ENCODE measurements at regions not wholly inside any gene's neighbourhood (a gene's known extent, or its start where the extent isn't known, plus 50 kb on each side); places are given as distances from the start of the nearest gene placed in this dataset.
"Not testable (repeated sequence)": the region's sequence is repeated elsewhere in the genome, so short reads cannot be mapped to it uniquely, and the experiment has no call there.

DNA sequence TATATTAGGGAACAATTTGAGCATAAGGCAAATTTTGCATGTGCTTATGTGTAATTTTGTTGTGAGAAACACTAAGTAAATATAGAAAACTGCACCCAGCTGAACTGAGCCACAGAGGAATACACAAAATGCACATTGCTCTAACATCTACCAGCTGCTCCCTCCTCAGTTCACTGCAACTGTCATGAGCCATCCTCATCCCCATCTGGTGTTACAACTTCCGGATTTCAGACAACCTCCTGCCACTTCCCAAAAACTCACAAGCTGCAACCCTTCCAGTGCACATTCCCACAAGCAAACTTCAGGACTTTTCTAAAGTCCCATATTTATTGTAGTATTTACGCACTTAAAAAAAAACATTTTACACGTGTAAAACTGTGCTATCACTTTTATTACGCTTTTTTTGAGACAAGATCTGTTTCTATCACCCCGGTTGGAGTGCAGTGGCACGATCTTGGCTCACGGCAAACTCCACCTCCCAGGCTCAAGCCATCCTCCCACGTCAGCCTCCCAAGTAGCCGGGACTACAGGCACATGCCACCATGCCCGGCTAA lies 169.1 kb upstream of the TBX3 start:
- no peak overlapping the region for H3K27ac ChIP-seq (ENCODE audit: low read depth, low read length)
- WGBS, 3 donors = 71 to 78% (median 72%) methylated on average over 10 of the region's 10 CpGs

DNA sequence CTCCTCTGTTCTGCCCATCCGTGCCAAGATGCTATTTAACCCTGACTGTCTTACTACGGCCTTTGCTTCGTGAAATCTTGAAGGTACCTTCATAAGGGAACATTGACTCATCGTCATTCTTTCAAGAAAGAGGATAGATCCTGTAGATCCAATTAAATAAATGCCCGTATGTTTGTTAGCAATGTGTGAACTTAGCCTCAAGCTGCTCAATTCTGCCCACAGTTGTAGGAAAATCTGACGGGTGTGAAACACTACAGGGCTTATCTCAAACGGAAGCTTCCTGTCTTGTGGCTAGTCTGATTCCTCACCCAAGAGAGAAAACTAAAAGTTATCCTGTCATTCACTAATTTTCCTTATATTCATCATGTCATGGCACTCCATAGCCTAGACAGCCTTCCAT lies 168.0 kb upstream of the TBX3 start:
- H3K27ac ChIP-seq (ENCODE audit: low read depth, low read length) = no peak overlapping the region
- WGBS, 3 donors = 68 to 74% (median 68%) methylated on average over 7 of the region's 7 CpGs

DNA sequence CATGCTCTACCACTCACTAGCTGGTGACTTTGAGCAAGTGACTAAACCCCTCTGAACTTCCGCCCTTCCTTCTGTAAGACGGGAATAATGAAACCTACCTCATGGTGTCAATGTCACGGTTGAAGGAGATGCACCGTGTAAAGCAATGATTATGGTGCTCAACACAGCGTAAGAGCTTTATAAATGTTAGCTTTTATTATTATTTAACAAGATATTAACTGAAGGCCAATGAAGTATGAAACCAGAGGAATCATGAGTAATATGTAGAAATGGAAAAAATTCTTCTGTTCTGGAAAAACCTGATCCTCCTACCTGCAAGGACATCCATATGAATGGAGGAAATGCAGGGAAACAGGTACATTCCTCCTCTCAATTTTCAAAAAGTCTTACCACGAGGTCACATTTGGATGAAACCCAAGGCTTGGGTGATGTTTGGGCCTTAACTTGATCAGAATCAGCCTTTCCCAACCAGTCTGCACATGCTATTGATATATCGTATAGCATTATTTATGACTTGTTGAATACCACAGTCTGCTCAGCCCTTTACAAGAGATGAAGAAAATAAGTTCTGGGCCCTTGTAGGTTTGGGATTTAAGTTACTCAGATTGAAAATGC lies 166.8 kb upstream of the TBX3 start:
- 82 to 91% (median 89%) methylated on average over 7 of the region's 7 CpGs for WGBS, 3 donors
- H3K27ac ChIP-seq (ENCODE audit: low read depth, low read length) = no peak overlapping the region

DNA sequence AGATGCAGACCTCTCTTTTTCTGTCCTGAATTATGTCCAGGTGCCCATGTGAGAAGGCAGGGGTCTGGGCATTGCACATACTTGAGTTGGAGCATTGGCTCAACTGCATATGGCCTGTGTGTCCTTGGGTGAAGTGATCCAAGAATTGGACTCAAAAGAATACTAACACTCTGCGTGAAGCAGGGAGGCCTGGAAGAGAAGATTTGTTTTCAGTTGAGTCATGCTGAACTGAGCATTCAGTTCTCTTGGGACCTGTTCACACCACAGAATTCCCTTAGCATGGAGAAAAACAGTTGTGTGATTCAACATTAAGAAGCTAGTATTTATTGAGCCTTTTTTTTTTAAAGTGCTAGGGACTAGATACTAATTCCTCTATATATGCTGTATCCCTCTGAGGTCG lies 164.7 kb upstream of the TBX3 start:
- 61 to 70% (median 70%) methylated on average over 2 of the region's 2 CpGs for WGBS, 3 donors
- H3K27ac ChIP-seq (ENCODE audit: low read depth, low read length) = no peak overlapping the region

DNA sequence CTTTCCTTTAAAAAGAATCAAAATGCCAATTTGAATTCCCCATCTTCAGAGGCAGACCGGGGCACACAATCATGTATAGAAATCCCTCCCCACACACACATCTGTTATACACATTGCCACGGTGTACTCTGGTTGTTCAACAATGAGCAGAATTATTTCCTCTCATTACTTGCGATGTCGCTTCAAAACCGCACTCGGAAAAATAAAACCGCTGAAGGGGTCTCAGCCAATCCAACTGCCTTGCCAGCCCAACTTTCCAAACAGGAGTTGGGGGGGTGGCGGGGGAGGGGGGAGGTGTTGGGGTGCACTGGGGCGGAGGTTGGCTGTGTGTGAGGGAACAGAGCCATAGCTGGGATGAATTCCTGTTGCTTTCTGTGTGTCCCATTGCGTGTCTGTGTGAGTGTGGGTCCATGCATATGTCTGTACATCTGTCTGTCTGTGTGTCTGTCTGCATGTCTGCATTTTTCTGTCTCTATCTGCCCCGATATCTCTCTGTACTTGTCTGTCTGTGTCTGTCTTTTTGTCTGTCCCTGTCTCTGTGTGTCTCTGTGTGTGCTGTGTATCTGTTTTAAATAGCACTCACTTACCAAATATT lies 163.6 kb upstream of the TBX3 start:
- H3K27ac ChIP-seq (ENCODE audit: low read depth, low read length) = no peak overlapping the region
- WGBS, 3 donors = 75 to 77% (median 76%) methylated on average over 11 of the region's 11 CpGs

DNA sequence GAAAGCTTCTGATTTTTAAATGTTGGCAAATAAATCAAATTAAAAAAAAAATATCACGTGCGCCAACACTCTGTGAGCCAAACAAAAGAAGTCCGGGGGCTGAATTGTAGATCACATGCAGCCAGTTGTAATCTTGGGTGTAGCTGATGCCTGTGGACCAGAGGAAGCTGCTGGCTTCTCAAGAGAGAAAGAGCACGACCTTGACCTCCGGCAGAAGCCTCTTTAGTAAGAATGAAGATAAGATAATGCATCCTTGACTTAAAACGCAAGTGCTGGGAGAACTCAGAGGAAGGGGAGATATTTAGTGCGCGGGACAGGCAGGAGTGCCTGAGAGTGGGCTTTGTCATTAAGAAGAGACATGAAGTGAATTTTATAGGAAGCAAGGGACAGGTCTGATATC lies 162.8 kb upstream of the TBX3 start:
- WGBS, 3 donors = 56 to 62% (median 60%) methylated on average over 8 of the region's 8 CpGs

DNA sequence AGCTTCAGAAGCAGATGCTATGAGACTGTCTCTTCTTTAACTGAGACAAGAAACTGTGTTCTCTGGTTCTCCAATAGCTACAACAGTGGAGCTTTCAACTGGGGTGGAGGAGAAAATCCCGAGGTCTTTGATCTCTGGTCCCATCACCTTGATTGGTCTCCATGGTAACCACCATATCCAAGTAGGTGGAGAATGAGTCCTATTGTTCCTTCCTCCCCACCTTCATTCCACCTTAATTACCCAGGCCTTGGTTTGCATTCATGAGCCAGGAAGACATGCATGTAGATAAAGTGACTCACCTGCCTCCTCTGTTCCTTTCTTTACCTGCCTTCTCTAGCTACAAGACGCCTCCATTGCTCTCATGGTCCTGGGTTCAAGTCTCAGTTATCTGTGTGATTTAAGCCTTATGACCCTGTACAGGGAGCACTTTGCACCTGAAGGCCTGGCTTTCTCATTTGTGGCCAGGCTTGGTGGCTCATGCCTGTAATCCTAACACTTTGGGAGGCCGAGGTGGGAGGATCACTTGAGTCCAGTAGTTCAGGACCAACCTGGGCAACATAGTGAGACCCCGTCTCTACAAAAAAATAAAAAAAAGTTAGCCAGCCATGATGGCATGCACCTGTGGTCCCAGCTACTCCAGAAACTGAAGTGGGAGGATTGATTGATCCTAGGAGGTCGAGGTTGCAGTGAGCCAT lies 157.7 kb upstream of the TBX3 start:
- WGBS, 3 donors = 55 to 66% (median 65%) methylated on average over 5 of the region's 5 CpGs
- H3K27ac ChIP-seq (ENCODE audit: low read depth, low read length) = no peak overlapping the region

More for the DNA sequence above, 162.8 kb upstream of the TBX3 start:
- no peak overlapping the region for H3K27ac ChIP-seq (ENCODE audit: low read depth, low read length)

DNA sequence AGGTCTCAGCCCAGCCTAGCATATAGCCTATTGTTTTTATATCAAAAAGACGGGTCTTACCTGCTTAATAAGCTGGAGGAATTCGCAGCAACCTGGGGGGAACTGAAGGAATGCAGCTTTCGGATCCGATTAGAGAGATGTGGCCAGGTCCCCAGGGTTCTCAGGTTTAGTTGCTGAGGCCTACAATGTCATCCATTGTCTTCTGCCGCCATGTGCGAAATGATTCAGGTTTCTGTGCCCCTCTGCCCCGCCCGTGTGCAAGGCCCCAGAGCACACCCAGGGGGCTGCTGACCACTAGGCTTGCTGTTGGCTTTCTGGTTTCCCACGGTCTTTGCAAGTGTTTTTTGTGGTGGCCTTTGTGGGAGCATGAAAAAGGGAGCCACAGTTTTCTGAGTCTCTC lies 154.5 kb upstream of the TBX3 start:
- 73 to 89% (median 88%) methylated on average over 9 of the region's 9 CpGs for WGBS, 3 donors
- no peak overlapping the region for H3K27ac ChIP-seq (ENCODE audit: low read depth, low read length)

DNA sequence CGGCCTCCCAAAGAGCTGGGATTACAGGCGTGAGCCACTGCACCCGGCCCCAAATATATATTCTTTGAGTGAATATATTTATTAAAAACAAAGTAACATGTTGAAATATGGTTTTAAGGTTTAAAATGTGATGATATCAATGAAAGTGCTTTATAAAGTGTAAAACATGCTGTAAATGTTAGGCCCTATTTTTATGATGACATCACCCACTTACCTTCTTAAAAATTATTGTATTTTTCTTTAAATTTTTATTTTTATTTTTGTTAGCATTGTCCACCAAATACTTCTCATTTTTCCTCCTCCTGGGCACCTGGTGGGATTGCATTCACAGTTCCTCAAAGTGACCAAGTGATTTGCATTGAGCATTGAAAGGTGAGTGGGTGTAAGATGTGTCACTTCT lies 152.6 kb upstream of the TBX3 start:
- 86 to 97% (median 97%) methylated on average over 3 of the region's 3 CpGs for WGBS, 3 donors
- H3K27ac ChIP-seq (ENCODE audit: low read depth, low read length) = no peak overlapping the region

DNA sequence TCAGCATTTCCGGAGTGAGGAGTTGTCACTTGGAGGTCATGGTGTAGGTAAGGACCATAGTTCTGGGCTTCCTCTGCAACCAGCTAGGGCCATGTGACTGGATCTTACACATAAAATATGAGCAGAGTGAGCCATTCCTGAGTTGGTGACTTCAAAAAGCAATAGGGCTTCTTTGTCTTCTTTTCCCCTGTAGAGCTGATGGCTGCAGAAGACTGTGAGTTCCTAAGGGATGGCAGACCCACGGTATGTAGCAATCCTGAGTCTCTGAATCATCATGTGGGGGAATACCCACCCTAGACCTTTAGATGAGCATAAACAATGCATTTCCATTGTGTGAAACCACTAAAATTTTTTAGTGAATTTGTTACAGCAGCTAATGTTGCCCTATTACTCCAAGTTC lies 151.1 kb upstream of the TBX3 start:
- 51 to 71% (median 56%) methylated on average over 2 of the region's 2 CpGs for WGBS, 3 donors
- H3K27ac ChIP-seq (ENCODE audit: low read depth, low read length) = no peak overlapping the region

DNA sequence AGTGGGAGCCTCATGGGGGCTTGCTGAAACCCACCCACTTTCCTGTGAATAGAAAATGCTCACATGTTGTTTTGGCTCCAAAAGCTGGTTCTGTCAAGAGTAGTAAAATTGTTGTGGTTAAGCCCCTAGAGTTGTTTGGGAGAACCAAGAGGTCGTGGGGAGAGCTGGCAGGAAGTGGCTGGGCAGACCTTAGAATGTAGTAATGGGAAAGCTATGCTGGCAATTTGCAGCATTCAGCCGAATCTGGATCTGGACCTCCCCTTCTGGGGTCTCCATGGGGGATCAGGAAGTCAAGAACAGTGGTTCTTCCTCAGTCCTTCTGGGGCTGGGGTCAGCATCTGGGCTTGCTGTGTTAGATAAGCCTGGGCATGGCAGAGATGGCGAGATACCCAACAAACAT lies 150.6 kb upstream of the TBX3 start:
- no peak overlapping the region for H3K27ac ChIP-seq (ENCODE audit: low read depth, low read length)
- WGBS, 3 donors = 37 to 48% (median 47%) methylated on average over 3 of the region's 3 CpGs

DNA sequence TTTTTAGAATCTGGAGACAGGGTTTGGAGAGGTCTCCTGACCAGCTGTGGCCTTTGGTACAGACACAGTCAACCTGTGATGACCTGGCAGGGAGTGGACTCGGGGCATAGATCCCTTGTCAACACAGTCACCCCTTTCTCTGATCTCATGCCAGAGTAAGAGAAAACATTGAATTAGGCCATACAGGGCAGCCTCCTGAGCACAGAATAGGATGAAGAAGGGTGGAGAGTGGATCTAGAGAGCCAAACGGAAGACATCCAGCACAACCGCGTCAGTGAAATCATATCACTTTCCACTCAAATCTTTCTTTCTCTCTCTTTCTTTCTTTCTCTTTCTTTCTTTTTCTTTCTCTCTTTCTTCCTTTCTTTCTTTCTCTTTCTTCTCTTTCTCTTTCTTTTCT lies 145.9 kb upstream of the TBX3 start:
- no peak overlapping the region for H3K27ac ChIP-seq (ENCODE audit: low read depth, low read length)
- 86 to 94% (median 90%) methylated on average over 4 of the region's 4 CpGs for WGBS, 3 donors

DNA sequence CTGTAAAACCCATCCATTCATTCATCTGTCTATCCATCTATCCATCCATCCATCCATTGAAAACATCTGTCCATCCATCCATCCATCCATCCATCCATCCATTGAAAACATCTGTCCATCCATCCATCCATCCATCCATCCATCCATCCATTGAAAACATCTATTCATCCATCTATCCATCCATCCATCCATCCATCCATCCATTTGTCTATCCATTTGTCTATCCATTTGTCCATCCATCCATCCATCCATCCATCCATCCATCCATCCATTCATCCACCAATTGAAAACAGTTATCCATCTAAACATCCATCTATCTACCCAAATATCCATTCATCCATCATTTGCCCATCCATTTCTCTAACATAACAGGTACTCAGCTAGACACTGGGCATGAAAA lies 145.3 kb upstream of the TBX3 start:
- not testable (repeated sequence) for H3K27ac ChIP-seq (ENCODE audit: low read depth, low read length)

DNA sequence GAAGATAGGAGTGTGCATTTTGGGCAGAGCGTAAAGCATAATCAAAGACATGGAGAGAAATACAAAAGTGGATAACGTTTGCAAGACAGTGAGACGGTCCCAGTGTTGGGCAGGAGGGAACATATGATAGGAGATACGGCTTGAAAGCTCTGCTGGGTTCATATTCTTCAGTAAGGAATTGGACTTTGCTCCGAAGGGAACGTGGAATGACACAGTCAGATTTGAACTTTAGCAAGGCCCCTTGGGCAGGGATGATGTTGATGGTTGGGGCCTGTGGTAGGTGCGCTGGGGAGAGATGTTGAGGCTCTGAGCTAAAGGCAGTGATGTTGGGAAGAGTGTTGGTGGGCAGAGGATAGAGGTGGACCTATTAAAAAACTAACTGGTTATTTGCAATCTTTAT lies 143.5 kb upstream of the TBX3 start:
- WGBS, 3 donors = 72 to 94% (median 94%) methylated on average over 7 of the region's 7 CpGs
- no peak overlapping the region for H3K27ac ChIP-seq (ENCODE audit: low read depth, low read length)

DNA sequence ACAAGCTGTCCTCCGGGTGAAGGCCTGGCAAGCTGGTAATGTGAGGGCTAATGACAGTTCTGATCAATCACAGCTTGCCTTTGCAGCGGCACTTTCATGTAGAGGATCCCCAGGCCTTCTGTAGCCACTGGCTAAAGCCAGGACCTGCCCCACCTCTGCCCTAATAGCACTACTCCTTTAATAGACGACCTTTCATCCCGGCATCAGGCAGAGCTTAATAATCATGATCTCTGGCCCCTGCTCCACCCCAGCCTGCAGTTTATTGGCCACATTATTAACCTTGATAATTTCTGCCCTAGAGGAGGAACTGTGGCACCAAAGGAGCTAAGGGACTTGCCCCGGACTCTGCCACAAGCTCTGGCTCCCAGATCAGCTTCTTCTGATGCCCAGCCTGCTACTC lies 142.3 kb upstream of the TBX3 start:
- 42 to 71% (median 66%) methylated on average over 5 of the region's 5 CpGs for WGBS, 3 donors

DNA sequence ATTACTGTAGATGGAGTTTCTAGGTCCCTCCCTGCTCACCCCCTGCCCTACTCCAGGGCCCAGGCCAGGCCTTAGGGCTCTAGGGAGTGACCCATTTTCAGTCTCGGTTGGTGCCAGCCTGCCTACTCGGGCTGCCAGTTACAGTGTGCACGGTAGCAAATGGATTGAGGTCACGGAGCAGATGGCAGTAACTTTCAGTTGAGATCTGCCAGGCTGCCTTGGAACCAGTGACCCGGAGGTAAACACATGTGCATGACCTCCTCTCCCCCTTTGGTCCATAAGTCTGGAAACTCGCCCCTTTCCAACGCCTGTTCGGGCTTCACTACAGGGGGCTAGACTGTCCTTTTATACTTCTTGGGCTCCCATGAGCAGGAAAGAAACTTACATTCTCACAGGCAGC lies 139.7 kb upstream of the TBX3 start:
- H3K27ac ChIP-seq (ENCODE audit: low read depth, low read length) = no peak overlapping the region
- WGBS, 3 donors = 76 to 87% (median 79%) methylated on average over 8 of the region's 8 CpGs

More for the DNA sequence above, 142.3 kb upstream of the TBX3 start:
- no peak overlapping the region for H3K27ac ChIP-seq (ENCODE audit: low read depth, low read length)

DNA sequence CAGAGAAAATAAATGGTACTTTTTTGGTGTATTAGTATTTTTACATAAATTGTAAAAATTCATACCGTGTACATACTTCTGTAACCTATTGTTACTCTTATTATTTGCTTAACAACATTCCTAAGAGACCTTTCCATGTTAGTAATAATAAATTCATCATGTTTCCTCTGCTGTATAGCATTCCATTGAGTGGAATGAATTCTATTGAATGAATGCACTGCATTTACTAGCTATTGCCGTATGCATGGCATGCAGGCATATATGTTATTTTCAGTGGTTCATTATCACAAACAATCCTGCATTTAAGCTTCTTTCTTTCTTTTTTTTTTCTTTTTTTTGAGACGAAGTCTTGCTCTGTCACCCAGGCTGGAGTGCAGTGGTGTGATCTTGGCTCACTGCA lies 137.6 kb upstream of the TBX3 start:
- 65 to 88% (median 88%) methylated on average over 3 of the region's 3 CpGs for WGBS, 3 donors
- H3K27ac ChIP-seq (ENCODE audit: low read depth, low read length) = no peak overlapping the region

DNA sequence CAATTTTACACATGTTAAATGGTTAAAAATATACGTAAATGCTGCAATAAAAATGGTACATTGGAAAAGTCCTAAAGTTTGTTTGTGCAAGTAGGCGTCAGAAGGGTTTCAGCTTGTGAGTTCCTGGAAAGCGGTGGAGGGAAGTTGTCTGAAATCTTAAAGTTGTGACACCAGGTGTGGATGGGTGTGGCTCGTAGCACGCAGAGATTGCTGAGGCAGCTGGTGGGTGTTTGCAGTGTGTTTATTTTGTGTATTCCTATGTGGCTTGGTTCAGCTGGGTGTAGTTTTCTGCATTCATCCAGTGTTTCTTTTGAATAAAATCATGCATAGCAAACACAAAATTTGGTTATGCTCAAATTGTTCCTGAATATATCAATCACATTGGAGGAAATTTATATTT lies 136.8 kb upstream of the TBX3 start:
- WGBS, 3 donors = 53 to 78% (median 68%) methylated on average over 5 of the region's 5 CpGs
- no peak overlapping the region for H3K27ac ChIP-seq (ENCODE audit: low read depth, low read length)

DNA sequence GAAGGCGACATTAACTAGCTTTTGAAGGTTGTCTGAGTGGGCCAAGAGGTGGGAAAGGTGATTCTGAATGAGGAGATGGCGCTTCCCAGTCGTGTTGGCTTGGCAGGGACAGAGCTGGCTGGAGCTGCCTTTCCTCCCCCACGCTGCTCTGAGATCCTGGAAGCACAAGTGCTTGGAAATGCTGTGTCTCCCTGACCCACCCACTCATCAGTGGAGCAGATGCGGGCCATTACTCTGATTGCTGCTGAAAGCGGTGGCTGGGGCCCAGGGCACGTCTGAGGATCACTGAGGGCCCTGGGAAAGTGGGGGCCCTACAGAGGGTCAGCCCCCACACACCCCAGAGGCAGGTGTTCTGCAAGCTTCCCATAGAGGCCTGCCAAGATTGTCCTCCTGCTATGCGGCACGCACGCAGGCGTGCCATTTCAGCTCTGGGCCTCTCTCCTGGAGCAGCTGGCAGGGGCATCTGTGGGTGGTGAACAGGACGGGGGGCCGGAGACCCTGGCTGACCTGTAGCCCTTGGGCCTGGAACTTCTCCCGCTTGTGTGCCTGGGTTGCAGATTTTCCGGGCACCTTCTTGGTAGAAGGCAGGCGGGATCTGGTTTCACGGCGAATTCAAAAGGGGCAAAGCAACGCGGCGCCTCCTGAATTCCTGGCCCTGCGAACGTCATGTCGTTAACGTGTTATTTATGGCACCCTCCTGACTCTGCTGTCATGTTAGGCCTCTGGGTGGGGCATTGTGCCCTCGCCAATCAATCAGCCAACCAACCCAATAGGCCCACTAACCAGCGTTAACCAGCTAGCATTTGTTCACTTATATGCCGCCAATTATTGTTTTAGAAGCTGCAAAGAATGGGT lies 133.8 kb upstream of the TBX3 start:
- 72 to 76% (median 75%) methylated on average over 28 of the region's 28 CpGs for WGBS, 3 donors
- H3K27ac ChIP-seq (ENCODE audit: low read depth, low read length) = no peak overlapping the region

All from adipose tissue (tissue), 3 donors.